ENCODE measurements at regions not wholly inside any gene's neighbourhood (a gene's known extent, or its start where the extent isn't known, plus 50 kb on each side); places are given as distances from the start of the nearest gene placed in this dataset.

DNA sequence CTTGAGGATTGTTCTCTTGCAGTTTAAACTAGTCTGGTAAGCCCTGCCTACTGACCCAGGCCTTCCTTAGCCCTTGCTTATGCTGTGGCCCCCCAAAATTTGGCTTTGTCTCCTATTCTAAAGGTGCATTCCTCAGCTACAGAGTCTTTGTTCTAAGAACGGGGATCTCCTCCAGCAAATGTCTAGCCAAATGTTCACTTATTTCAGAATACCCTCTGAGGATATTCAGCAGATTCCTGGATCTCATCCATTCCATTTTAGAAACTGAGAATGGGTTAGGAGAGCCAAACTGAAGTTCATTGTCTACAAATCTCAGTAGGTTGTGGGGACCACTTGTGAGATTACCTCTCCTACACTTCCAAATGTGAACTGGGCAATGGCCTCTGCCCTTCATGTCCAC lies 164.2 kb upstream of the ARG1 start:
- 58% methylated on average over 1 of the region's 1 CpG for WGBS

DNA sequence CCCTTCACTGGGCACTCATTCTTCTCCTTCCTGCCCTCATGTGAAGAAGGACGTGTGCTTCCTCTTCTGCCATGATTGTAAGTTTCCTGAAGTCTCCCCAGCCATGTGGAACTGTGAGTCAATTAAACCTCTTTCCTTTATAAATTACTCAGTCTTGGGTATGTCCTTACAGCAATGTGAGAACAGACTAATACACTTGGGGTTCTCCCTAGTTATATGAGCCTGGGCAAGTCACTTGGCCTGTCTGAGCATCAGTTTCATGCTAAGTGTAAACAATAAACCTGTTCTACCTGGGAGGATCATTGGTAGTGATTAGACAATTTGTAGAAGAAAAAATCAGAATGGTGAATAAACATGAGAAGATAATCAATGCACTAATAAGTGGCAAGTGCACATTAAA lies 162.2 kb upstream of the ARG1 start:
- intact Hi-C loops (cut with DNase I) = no loop called here
- Histone ChIP-seq H3K4me1 (ENCODE audit: control insufficient read depth, insufficient read depth, low read length) (no peaks in the 10 kb centered on the region), H3K9me3 (ENCODE audit: control insufficient read depth, low read length) (no peaks in the 10 kb centered on the region), H3K27me3 (ENCODE audit: control insufficient read depth, insufficient read depth) (no peaks in the 10 kb centered on the region), H3K4me3 (ENCODE audit: low read length) (no peak overlapping the region), H3K27ac (ENCODE audit: low read length) (no peak overlapping the region)
- ATAC-seq = no peak
- DNase-seq = no peak
- WGBS = 41% methylated on average over 1 of the region's 1 CpG

More for the DNA sequence above, 164.2 kb upstream of the ARG1 start:
- H3K9me3 ChIP-seq (ENCODE audit: control insufficient read depth, low read length) = no peaks in the 10 kb centered on the region
- DNase-seq (no peak), ATAC-seq (no peak)
- intact Hi-C loops (cut with DNase I) = no loop called here
- no peaks in the 10 kb centered on the region for H3K27me3 ChIP-seq (ENCODE audit: control insufficient read depth, insufficient read depth)
- no peaks in the 10 kb centered on the region for H3K4me1 ChIP-seq (ENCODE audit: control insufficient read depth, insufficient read depth, low read length)
- H3K27ac ChIP-seq (ENCODE audit: low read length) = no peak overlapping the region
- H3K4me3 ChIP-seq (ENCODE audit: low read length) = no peak overlapping the region

DNA sequence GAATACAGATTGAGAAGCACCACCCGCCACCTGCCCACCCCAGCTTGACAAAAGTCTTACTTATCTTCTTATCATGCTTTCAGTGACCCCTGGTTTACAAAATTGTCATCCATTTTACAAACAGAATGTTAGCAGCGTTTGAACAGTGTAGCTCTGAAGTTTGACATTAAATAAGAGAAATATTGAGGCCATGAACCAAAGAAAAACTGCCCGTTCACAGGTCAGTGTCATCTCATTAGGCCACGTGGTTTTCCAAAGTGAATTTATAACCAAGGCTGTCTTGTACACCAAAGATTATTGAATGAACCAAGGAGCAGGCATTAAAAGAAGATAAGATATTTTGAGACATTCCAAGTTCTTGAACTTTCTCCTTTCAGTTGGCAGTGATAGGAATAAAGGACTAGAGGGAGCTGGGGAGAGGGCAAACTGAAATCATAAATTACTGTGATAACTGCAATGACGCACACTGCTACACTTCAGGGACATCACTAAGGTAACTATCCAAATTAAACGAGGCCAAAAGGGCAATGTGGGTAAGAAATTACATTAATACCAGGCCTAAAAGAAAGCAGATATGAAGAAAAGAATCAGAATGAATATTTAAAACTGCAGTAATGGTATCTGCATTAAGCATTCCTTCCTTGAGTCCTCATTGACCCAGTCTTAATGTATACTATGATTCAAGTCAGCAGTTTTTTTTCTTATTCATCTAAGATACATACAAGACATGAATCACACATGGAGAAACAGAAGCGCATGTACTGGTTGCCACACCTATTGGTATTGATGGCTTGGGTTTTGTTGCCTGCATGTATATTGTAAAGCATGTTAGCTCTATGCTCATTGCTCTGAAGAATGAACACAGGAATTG lies 159.8 kb upstream of the ARG1 start:
- H3K9me3 ChIP-seq (ENCODE audit: control insufficient read depth, low read length) = no peaks in the 10 kb centered on the region
- no peaks in the 10 kb centered on the region for H3K4me1 ChIP-seq (ENCODE audit: control insufficient read depth, insufficient read depth, low read length)
- no peak overlapping the region for H3K4me3 ChIP-seq (ENCODE audit: low read length)
- no peaks in the 10 kb centered on the region for H3K27me3 ChIP-seq (ENCODE audit: control insufficient read depth, insufficient read depth)
- 58% methylated on average over 7 of the region's 7 CpGs for WGBS
- no peak overlapping the region for H3K27ac ChIP-seq (ENCODE audit: low read length)
- ATAC-seq = no peak
- DNase-seq = no peak
- intact Hi-C loops (cut with DNase I) = no loop called here

GRCh38 chr6:131413831-131414191 lies 159.2 kb upstream of the ARG1 start:
- Histone ChIP-seq H3K4me3 (ENCODE audit: low read length) (no peak overlapping the region), H3K9me3 (ENCODE audit: control insufficient read depth, low read length) (no peaks in the 10 kb centered on the region), H3K27ac (ENCODE audit: low read length) (no peak overlapping the region), H3K4me1 (ENCODE audit: control insufficient read depth, insufficient read depth, low read length) (no peaks in the 10 kb centered on the region), H3K27me3 (ENCODE audit: control insufficient read depth, insufficient read depth) (no peaks in the 10 kb centered on the region)
- no peak for DNase-seq
- 77% methylated on average over 2 of the region's 2 CpGs for WGBS
- intact Hi-C loops (cut with DNase I) = no loop called here
- ATAC-seq = no peak

GRCh38 chr6:131414956-131415355 lies 158.1 kb upstream of the ARG1 start:
- intact Hi-C loops (cut with DNase I) = no loop called here
- ATAC-seq = no peak
- no peak for DNase-seq

GRCh38 chr6:131418441-131418840 lies 154.6 kb upstream of the ARG1 start:
- DNase-seq (no peak), ATAC-seq (no peak)
- no peak overlapping the region for H3K4me3 ChIP-seq (ENCODE audit: low read length)
- H3K27me3 ChIP-seq (ENCODE audit: control insufficient read depth, insufficient read depth) = no peaks in the 10 kb centered on the region
- H3K27ac ChIP-seq (ENCODE audit: low read length) = no peak overlapping the region
- H3K9me3 ChIP-seq (ENCODE audit: control insufficient read depth, low read length) = no peaks in the 10 kb centered on the region
- WGBS = 47% methylated on average over 5 of the region's 5 CpGs
- no peaks in the 10 kb centered on the region for H3K4me1 ChIP-seq (ENCODE audit: control insufficient read depth, insufficient read depth, low read length)
- intact Hi-C loops (cut with DNase I) = no loop called here

More at GRCh38 chr6:131414956-131415355, 158.1 kb upstream of the ARG1 start:
- Histone ChIP-seq H3K27me3 (ENCODE audit: control insufficient read depth, insufficient read depth) (no peaks in the 10 kb centered on the region), H3K27ac (ENCODE audit: low read length) (no peak overlapping the region), H3K4me3 (ENCODE audit: low read length) (no peak overlapping the region), H3K4me1 (ENCODE audit: control insufficient read depth, insufficient read depth, low read length) (no peaks in the 10 kb centered on the region), H3K9me3 (ENCODE audit: control insufficient read depth, low read length) (no peaks in the 10 kb centered on the region)
- WGBS = 79% methylated on average over 7 of the region's 7 CpGs

- Histone ChIP-seq H3K4me3 (ENCODE audit: low read length) (no peak overlapping the region), H3K4me1 (ENCODE audit: control insufficient read depth, insufficient read depth, low read length) (no peaks in the 10 kb centered on the region), H3K27ac (ENCODE audit: low read length) (no peak overlapping the region), H3K9me3 (ENCODE audit: control insufficient read depth, low read length) (no peaks in the 10 kb centered on the region), H3K27me3 (ENCODE audit: control insufficient read depth, insufficient read depth) (no peaks in the 10 kb centered on the region)
- no peak for DNase-seq
- intact Hi-C loops (cut with DNase I) = no loop called here
- ATAC-seq = no peak
- 36% methylated on average over 1 of the region's 1 CpG for WGBS
Observed at GRCh38 chr6:131419702-131420101, 153.3 kb upstream of the ARG1 start.

DNA sequence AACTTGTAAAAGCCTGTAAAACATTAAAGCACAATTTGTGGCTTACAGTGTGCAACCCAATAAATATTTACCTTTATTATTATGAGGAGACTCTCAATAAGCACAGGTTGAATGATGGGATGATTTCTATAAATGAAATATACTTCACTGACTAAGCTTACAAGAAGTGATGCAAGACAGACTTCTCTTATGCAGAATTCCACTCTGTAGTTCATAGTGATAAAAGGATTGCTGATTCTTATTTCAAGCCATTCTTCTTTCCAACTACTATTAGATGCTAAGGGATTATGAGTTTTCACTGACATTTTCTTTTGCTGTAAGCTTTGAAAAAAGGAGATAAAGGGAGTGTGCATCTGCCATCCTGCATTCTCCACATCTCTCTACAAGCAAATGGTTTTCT lies 149.0 kb upstream of the ARG1 start:
- intact Hi-C loops (cut with DNase I) = no loop called here
- Histone ChIP-seq H3K27ac (ENCODE audit: low read length) (no peak overlapping the region), H3K4me1 (ENCODE audit: control insufficient read depth, insufficient read depth, low read length) (no peaks in the 10 kb centered on the region), H3K27me3 (ENCODE audit: control insufficient read depth, insufficient read depth) (no peaks in the 10 kb centered on the region), H3K4me3 (ENCODE audit: low read length) (no peak overlapping the region), H3K9me3 (ENCODE audit: control insufficient read depth, low read length) (no peaks in the 10 kb centered on the region)
- DNase-seq (no peak), ATAC-seq (no peak)

- DNase-seq = no peak
- Histone ChIP-seq H3K4me1 (ENCODE audit: control insufficient read depth, insufficient read depth, low read length) (no peaks in the 10 kb centered on the region), H3K9me3 (ENCODE audit: control insufficient read depth, low read length) (no peaks in the 10 kb centered on the region), H3K4me3 (ENCODE audit: low read length) (no peak overlapping the region), H3K27ac (ENCODE audit: low read length) (no peak overlapping the region), H3K27me3 (ENCODE audit: control insufficient read depth, insufficient read depth) (no peaks in the 10 kb centered on the region)
- ATAC-seq = no peak
- intact Hi-C loops (cut with DNase I) = no loop called here
- WGBS = 78% methylated on average over 4 of the region's 4 CpGs
Observed at GRCh38 chr6:131424475-131424874, 148.6 kb upstream of the ARG1 start.

DNA sequence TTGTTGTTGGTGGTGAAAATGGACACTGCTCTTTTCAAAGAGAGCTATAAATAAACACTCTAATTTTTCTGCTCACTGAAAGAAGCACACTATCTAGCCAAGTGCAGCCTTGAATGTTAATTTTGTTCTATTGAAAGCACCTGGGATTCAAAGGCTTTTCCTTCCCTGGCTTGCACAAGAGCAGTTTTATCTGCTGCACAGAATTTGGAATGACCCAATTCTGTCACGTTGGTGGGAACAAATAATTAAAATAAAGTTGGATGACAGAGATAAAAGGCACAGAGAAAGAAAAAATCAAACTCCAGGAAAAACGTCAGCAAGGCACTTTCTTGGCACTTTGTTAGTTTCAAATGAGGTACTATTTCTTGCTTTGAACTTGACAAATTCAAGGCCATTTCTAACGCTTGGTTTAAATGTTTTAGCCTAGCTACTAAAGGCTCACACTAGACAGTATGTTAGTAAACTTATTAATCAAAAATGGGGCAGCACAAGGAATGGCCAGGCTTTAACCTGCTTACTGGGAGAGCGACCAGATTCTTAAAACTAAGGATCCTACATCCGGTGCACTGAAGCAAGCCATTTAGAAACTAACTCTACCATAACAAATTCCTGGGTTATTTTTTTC lies 145.5 kb upstream of the ARG1 start:
- Histone ChIP-seq H3K4me1 (ENCODE audit: control insufficient read depth, insufficient read depth, low read length) (no peaks in the 10 kb centered on the region), H3K27ac (ENCODE audit: low read length) (no peak overlapping the region), H3K9me3 (ENCODE audit: control insufficient read depth, low read length) (no peaks in the 10 kb centered on the region), H3K27me3 (ENCODE audit: control insufficient read depth, insufficient read depth) (no peaks in the 10 kb centered on the region), H3K4me3 (ENCODE audit: low read length) (no peak overlapping the region)
- 61% methylated on average over 5 of the region's 5 CpGs for WGBS
- ATAC-seq (no peak), DNase-seq (no peak)
- intact Hi-C loops (cut with DNase I) = no loop called here

- DNase-seq (no peak), ATAC-seq (no peak)
- WGBS = 78% methylated on average over 4 of the region's 4 CpGs
- H3K9me3 ChIP-seq (ENCODE audit: control insufficient read depth, low read length) = peaks cover 2% of the 10 kb centered on the region
- H3K27ac ChIP-seq (ENCODE audit: low read length) = no peak overlapping the region
- H3K4me1 ChIP-seq (ENCODE audit: control insufficient read depth, insufficient read depth, low read length) = no peaks in the 10 kb centered on the region
- no peak overlapping the region for H3K4me3 ChIP-seq (ENCODE audit: low read length)
- intact Hi-C loops (cut with DNase I) = no loop called here
- no peaks in the 10 kb centered on the region for H3K27me3 ChIP-seq (ENCODE audit: control insufficient read depth, insufficient read depth)
Observed at GRCh38 chr6:131430531-131430930, 142.5 kb upstream of the ARG1 start.

All from right cardiac atrium (tissue), 5 donors.